Endothelial cell of umbilical vein (primary cell): ENCODE measurements at regions not wholly inside any gene's neighbourhood (a gene's known extent, or its start where the extent isn't known, plus 50 kb on each side); places are given as distances from the start of the nearest gene placed in this dataset.

Experiments
- BruUV-seq: library from RNA; stranded (reverse); fragments of 400-500 nt; replicated peaks from 2 replicates; lab custom pipeline; 2021; lab: Mats Ljungman, UMichigan
- CTCF ChIA-PET: fragments of 300-600, 350-600 bp; sonication (Branson Sonifier 250); formaldehyde crosslinking; loops from one replicate; lab custom pipeline; 2021; ENCODE audit warnings: antibody characterized with exemption, inconsistent platforms; lab: Charles Lee
- POLR2A ChIA-PET: fragments of 300-600, 350-600 bp; sonication (Branson Sonifier 250); formaldehyde crosslinking; loops from one replicate; lab custom pipeline; 2021; ENCODE audit warnings: antibody characterized with exemption, inconsistent platforms; lab: Charles Lee
- DNase-seq: peaks from one replicate; pipeline ENCODE4 v3.0.0-alpha.2; 2011; ENCODE audit warnings: low read depth, low spot score
- FAIRE-seq: peaks from 2 replicates; lab custom pipeline; 2011; peaks lifted over from hg19 to GRCh38; lab: Jason Lieb, UNC
- H2AFZ ChIP-seq: 2 replicates; pipeline ENCODE4 v1.6.0; 2012; ENCODE audit warnings: low read depth, low read length, control low read depth, inconsistent platforms
- H3K27ac ChIP-seq: 2 replicates; pipeline ENCODE4 v1.5.1; 2011; ENCODE audit warnings: low read depth, mild to moderate bottlenecking, control low read depth, low read length, moderate library complexity; ENCODE audit not compliant: insufficient read depth
- H3K27me3 ChIP-seq, 2 experiments: 2 replicates each; pipeline versions ENCODE4 v1.6.0 to v1.6.1; 2011; ENCODE audit warnings: low read length in 2 of 2, mixed read lengths in 1 of 2; ENCODE audit not compliant: control insufficient read depth in 2 of 2, insufficient read depth in 2 of 2
- H3K36me3 ChIP-seq, 2 experiments: 2 replicates in 1 of 2; 3 replicates in 1 of 2; pipeline ENCODE4 v1.5.1; 2011; ENCODE audit warnings: low read length in 2 of 2, mild to moderate bottlenecking in 1 of 2, moderate library complexity in 1 of 2; ENCODE audit not compliant: control insufficient read depth in 2 of 2, insufficient read depth in 2 of 2; ENCODE audit errors: extremely low read depth in 1 of 2
- H3K4me1 ChIP-seq: 3 replicates; pipeline ENCODE4 v1.5.1; 2011; ENCODE audit warnings: mild to moderate bottlenecking, low read length; ENCODE audit not compliant: control insufficient read depth, insufficient read depth; ENCODE audit errors: extremely low read depth
- H3K4me2 ChIP-seq: 2 replicates; pipeline ENCODE4 v1.6.1; 2011; ENCODE audit warnings: low read length, control low read depth, mixed read lengths; ENCODE audit not compliant: insufficient read depth
- H3K4me3 ChIP-seq, 3 experiments: fragments of 200-600 bp in 1 of 3; sonication (generic), shearing (Covaris generic) in 1 of 3; replicated peaks in 1 of 3; 2 replicates each; pipeline ENCODE4 v1.5.1; 2011 to 2016; ENCODE audit warnings: control low read depth in 3 of 3, low read length in 3 of 3, mild to moderate bottlenecking in 2 of 3, inconsistent platforms in 1 of 3, low read depth in 1 of 3, moderate library complexity in 1 of 3; ENCODE audit not compliant: insufficient read depth in 1 of 3
- H3K79me2 ChIP-seq: 2 replicates; pipeline ENCODE4 v1.6.0; 2012; ENCODE audit warnings: low read length, inconsistent platforms; ENCODE audit not compliant: control insufficient read depth, insufficient read depth
- H3K9ac ChIP-seq: replicated peaks from 2 replicates; pipeline ENCODE3; 2011; ENCODE audit warnings: low read length, control low read depth; ENCODE audit not compliant: insufficient read depth; ENCODE audit errors: extremely low read depth
- H3K9me1 ChIP-seq: replicated peaks from 3 replicates; pipeline ENCODE4 v1.6.0; 2011; ENCODE audit warnings: mild to moderate bottlenecking, low read length; ENCODE audit not compliant: control insufficient read depth, insufficient read depth; ENCODE audit errors: extremely low read depth
- H3K9me3 ChIP-seq: replicated peaks from 2 replicates; pipeline ENCODE4 v1.5.1; 2012; ENCODE audit warnings: low read length, inconsistent platforms; ENCODE audit not compliant: control insufficient read depth, insufficient read depth
- H4K20me1 ChIP-seq: replicated peaks from 2 replicates; pipeline ENCODE3; 2011; ENCODE audit warnings: mild to moderate bottlenecking, low read length; ENCODE audit not compliant: control insufficient read depth, insufficient read depth; ENCODE audit errors: extremely low read depth
- CTCF ChIP-seq, 2 donors: IDR thresholded peaks; 1 replicate in 1 of 2; 2 replicates in 1 of 2; pipeline ENCODE4 v1.5.1; 2011; ENCODE audit warnings: low read length in 2 of 2, mild to moderate bottlenecking in 2 of 2, moderate library complexity in 2 of 2, control low read depth in 1 of 2, inconsistent platforms in 1 of 2, low read depth in 1 of 2; ENCODE audit not compliant: insufficient read depth in 1 of 2; ENCODE audit errors: extremely low read depth in 1 of 2
- EZH2 ChIP-seq: IDR thresholded peaks from 2 replicates; pipeline ENCODE4 v1.6.1; 2012; ENCODE audit warnings: borderline replicate concordance, low read depth, mild to moderate bottlenecking, moderate library complexity, low read length, inconsistent platforms; ENCODE audit not compliant: severe bottlenecking
- FOS ChIP-seq: IDR thresholded peaks from 2 replicates; pipeline ENCODE4 v1.6.1; 2011; ENCODE audit warnings: mild to moderate bottlenecking, low read length, moderate library complexity, borderline replicate concordance; ENCODE audit not compliant: insufficient read depth
- GATA2 ChIP-seq: IDR thresholded peaks from 2 replicates; pipeline ENCODE4 v1.7.0; 2011; ENCODE audit warnings: low read depth, mild to moderate bottlenecking, moderate library complexity, mixed read lengths, low read length; ENCODE audit not compliant: insufficient read length, insufficient read depth
- JUN ChIP-seq: IDR thresholded peaks from 2 replicates; pipeline ENCODE4 v1.6.1; 2011; ENCODE audit warnings: borderline replicate concordance, low read depth; ENCODE audit not compliant: insufficient read length, insufficient read depth
- MAX ChIP-seq: IDR thresholded peaks from 2 replicates; pipeline ENCODE4 v1.6.1; 2011; ENCODE audit not compliant: insufficient read depth, insufficient read length
- MYC ChIP-seq: IDR thresholded peaks from one replicate; pipeline ENCODE4 v1.6.1; 2011; ENCODE audit warnings: mild to moderate bottlenecking, low read depth, low read length
- POLR2A ChIP-seq: IDR thresholded peaks from 2 replicates; pipeline ENCODE4 v1.6.1; 2012; ENCODE audit warnings: low read depth, mild to moderate bottlenecking, control low read depth, low read length
- POLR2AphosphoS5 ChIP-seq: IDR thresholded peaks from 2 replicates; pipeline ENCODE4 v1.6.1; 2012; ENCODE audit warnings: low read depth, mild to moderate bottlenecking, control low read depth, low read length, moderate library complexity; ENCODE audit not compliant: insufficient read depth
- dilution Hi-C: fragments of 300-500 bp; cut with MboI; formaldehyde crosslinking; loops from one replicate; pipeline ENCODE4 v1.15.0; 2019; ENCODE audit warnings: low sequenced_read_pairs; ENCODE audit not compliant: extremely low pct_ligation_motif_present
- intact Hi-C: fragments of 100-400 bp; cut with micrococcal nuclease; formaldehyde crosslinking; loops from one replicate; pipeline ENCODE4 v1.10.0; 2022

- H2AFZ ChIP-seq: no peak overlapping the region
- intact Hi-C loops (no loop called here), dilution Hi-C loops (no loop called here)
- no peak overlapping the region for H3K4me2 ChIP-seq
- no peak overlapping the region for H3K27ac ChIP-seq
- H3K4me3 ChIP-seq: no peak overlapping the region
- no peak overlapping the region for H3K9ac ChIP-seq
- CTCF ChIA-PET: interaction anchor here (1.5 kb wide), 1 partner anchor 271 kb away, joined by 3 read pairs; no protein-coding TSS in a partner anchor
- TF ChIP-seq CTCF (IDR thresholded peaks at IDR 0.05; ENCODE audit: extremely low read depth in 1 of 2, insufficient read depth in 1 of 2, low read depth in 1 of 2, low read length in 2 of 2) (no peak), FOS (no peak), MAX (no peak), GATA2 (no peak), POLR2AphosphoS5 (no peak), MYC (no peak), JUN (no peak), POLR2A (no peak), EZH2 (no peak)
- H3K27me3 ChIP-seq: peaks cover 2 to 6% of the 10 kb centered on the region in 2 experiments
- DNase-seq: no peak
- H3K79me2 ChIP-seq: no peaks in the 10 kb centered on the region
- no peaks in the 10 kb centered on the region for H4K20me1 ChIP-seq
- no peaks in the 10 kb centered on the region for H3K9me1 ChIP-seq
- BruUV-seq: no TSS peak
- no peaks in the 10 kb centered on the region for H3K36me3 ChIP-seq
- H3K9me3 ChIP-seq: no peaks in the 10 kb centered on the region
- no peaks in the 10 kb centered on the region for H3K4me1 ChIP-seq
- no peak for FAIRE-seq
- POLR2A ChIA-PET: no interaction called here
Observed at GRCh38 chr18:5620289-5620688, 76.5 kb upstream of the EPB41L3 start.
